Suprapubic skin (tissue), 4 donors: ENCODE measurements at regions not wholly inside any gene's neighbourhood (a gene's known extent, or its start where the extent isn't known, plus 50 kb on each side); places are given as distances from the start of the nearest gene placed in this dataset.

Experiments used
- EP300 ChIP-seq: sonication (generic); formaldehyde crosslinking; IDR thresholded peaks from one replicate; pipeline ENCODE4 v1.6.1; 2017; ENCODE audit warnings: antibody characterized with exemption
- POLR2A ChIP-seq, 2 donors: fragments of 450-650 bp; IDR thresholded peaks; one replicate each; pipeline ENCODE4 v1.6.1; 2017; ENCODE audit warnings: antibody characterized with exemption in 2 of 2, mild to moderate bottlenecking in 2 of 2, moderate library complexity in 2 of 2
- POLR2AphosphoS5 ChIP-seq, 3 donors: sonication (generic); formaldehyde crosslinking; IDR thresholded peaks; one replicate each; pipeline ENCODE4 v1.6.1; 2017; ENCODE audit warnings: antibody characterized with exemption in 3 of 3
- TF ChIP-seq, protein P1 (sequence below), 2 donors: fragments of 200-600 bp in 1 of 2; fragments of 450-650 bp in 1 of 2; sonication (generic) in 1 of 2; IDR thresholded peaks; one replicate each; pipeline ENCODE4 v1.5.1; 2016 to 2019; ENCODE audit warnings: antibody characterized with exemption in 2 of 2, mild to moderate bottlenecking in 1 of 2, moderate library complexity in 1 of 2

GRCh38 chr3:1870738-1871137 is 227.9 kb upstream of the CNTN4 start:
- TF ChIP-seq, protein P1, sequence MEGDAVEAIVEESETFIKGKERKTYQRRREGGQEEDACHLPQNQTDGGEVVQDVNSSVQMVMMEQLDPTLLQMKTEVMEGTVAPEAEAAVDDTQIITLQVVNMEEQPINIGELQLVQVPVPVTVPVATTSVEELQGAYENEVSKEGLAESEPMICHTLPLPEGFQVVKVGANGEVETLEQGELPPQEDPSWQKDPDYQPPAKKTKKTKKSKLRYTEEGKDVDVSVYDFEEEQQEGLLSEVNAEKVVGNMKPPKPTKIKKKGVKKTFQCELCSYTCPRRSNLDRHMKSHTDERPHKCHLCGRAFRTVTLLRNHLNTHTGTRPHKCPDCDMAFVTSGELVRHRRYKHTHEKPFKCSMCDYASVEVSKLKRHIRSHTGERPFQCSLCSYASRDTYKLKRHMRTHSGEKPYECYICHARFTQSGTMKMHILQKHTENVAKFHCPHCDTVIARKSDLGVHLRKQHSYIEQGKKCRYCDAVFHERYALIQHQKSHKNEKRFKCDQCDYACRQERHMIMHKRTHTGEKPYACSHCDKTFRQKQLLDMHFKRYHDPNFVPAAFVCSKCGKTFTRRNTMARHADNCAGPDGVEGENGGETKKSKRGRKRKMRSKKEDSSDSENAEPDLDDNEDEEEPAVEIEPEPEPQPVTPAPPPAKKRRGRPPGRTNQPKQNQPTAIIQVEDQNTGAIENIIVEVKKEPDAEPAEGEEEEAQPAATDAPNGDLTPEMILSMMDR (IDR thresholded peaks at IDR 0.05), result no peak
- TF ChIP-seq POLR2AphosphoS5 (IDR thresholded peaks at IDR 0.05) (no peak), POLR2A (IDR thresholded peaks at IDR 0.05) (no peak), EP300 (no peak)
